Uterus (tissue), 2 donors: ENCODE measurements at regions not wholly inside any gene's neighbourhood (a gene's known extent, or its start where the extent isn't known, plus 50 kb on each side); places are given as distances from the start of the nearest gene placed in this dataset.

Source experiments
- CTCF ChIP-seq, 4 experiments: fragments of 200-600 bp in 2 of 4; fragments of 450-650 bp in 2 of 4; sonication (generic) in 2 of 4; IDR thresholded peaks; one replicate each; pipeline ENCODE4 v1.5.1; 2016 to 2019; ENCODE audit warnings: antibody characterized with exemption in 4 of 4, mild to moderate bottlenecking in 2 of 4, moderate library complexity in 1 of 4
- POLR2A ChIP-seq, 2 donors: fragments of 450-650 bp; IDR thresholded peaks; one replicate each; pipeline ENCODE4 v1.6.1; 2016; ENCODE audit warnings: antibody characterized with exemption in 2 of 2, mild to moderate bottlenecking in 1 of 2, moderate library complexity in 1 of 2

- TF ChIP-seq CTCF (IDR thresholded peaks at IDR 0.05) = no peak
- TF ChIP-seq POLR2A (IDR thresholded peaks at IDR 0.05) = no peak
These were observed 404.8 kb downstream of the TLL1 start for GRCh38 chr4:166277853-166278252.
